ENCODE measurements at regions not wholly inside any gene's neighbourhood (a gene's known extent, or its start where the extent isn't known, plus 50 kb on each side); places are given as distances from the start of the nearest gene placed in this dataset.

DNA sequence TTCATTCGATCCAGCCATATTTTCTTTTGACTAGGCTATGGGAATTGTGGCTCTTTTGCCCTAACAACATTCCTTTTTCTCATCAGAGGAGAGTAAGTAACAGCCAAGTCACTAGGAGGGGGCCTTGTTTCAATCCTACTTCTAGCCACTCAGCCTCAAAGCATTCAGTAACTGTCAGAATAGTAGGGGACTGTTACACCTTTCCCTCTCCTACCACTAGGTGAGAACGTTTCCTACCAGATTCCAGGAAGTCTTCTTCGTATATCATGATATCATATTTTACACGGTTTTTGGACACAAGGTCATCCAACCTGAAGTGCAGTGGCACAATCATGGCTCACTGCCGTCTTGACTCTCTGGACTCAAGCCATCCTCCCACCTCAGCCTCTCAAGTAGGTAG is 171.3 kb upstream of the CDH12 start:
- TF ChIP-seq, protein P1, sequence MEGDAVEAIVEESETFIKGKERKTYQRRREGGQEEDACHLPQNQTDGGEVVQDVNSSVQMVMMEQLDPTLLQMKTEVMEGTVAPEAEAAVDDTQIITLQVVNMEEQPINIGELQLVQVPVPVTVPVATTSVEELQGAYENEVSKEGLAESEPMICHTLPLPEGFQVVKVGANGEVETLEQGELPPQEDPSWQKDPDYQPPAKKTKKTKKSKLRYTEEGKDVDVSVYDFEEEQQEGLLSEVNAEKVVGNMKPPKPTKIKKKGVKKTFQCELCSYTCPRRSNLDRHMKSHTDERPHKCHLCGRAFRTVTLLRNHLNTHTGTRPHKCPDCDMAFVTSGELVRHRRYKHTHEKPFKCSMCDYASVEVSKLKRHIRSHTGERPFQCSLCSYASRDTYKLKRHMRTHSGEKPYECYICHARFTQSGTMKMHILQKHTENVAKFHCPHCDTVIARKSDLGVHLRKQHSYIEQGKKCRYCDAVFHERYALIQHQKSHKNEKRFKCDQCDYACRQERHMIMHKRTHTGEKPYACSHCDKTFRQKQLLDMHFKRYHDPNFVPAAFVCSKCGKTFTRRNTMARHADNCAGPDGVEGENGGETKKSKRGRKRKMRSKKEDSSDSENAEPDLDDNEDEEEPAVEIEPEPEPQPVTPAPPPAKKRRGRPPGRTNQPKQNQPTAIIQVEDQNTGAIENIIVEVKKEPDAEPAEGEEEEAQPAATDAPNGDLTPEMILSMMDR (conservative IDR thresholded peaks at IDR 0.05) = no peak
- TF ChIP-seq ZFX (IDR thresholded peaks at IDR 0.05) = no peak
